ENCODE measurements at regions not wholly inside any gene's neighbourhood (a gene's known extent, or its start where the extent isn't known, plus 50 kb on each side); places are given as distances from the start of the nearest gene placed in this dataset.
"Not testable (repeated sequence)": the region's sequence is repeated elsewhere in the genome, so short reads cannot be mapped to it uniquely, and the experiment has no call there.

GRCh38 chr5:116751684-116752083, 177.1 kb upstream of the SEMA6A start:
- DNase-seq (ENCODE audit: low read depth in 2 of 2): no peak

GRCh38 chr5:116750631-116751580, 176.3 kb upstream of the SEMA6A start:
- no peak for DNase-seq (ENCODE audit: low read depth in 2 of 2)

- no peak for DNase-seq (ENCODE audit: low read depth in 2 of 2)
These were observed 173.3 kb upstream of the SEMA6A start for GRCh38 chr5:116747881-116748280.

- no peak for DNase-seq (ENCODE audit: low read depth in 2 of 2)
These were observed 172.0 kb upstream of the SEMA6A start for GRCh38 chr5:116746668-116747067.

- no peak for DNase-seq (ENCODE audit: low read depth in 2 of 2)
These were observed 166.1 kb upstream of the SEMA6A start for GRCh38 chr5:116740771-116741170.

GRCh38 chr5:116739571-116739970, 164.9 kb upstream of the SEMA6A start:
- DNase-seq (ENCODE audit: low read depth in 2 of 2): no peak

GRCh38 chr5:116738615-116739261, 164.1 kb upstream of the SEMA6A start:
- no peak for DNase-seq (ENCODE audit: low read depth in 2 of 2)

- DNase-seq (ENCODE audit: low read depth in 2 of 2): no peak
These were observed 163.6 kb upstream of the SEMA6A start for GRCh38 chr5:116738239-116738614.

- DNase-seq (ENCODE audit: low read depth in 2 of 2): no peak
These were observed 162.0 kb upstream of the SEMA6A start for GRCh38 chr5:116736671-116737070.

GRCh38 chr5:116733991-116734975, 159.7 kb upstream of the SEMA6A start:
- no peak for DNase-seq (ENCODE audit: low read depth in 2 of 2)

- no peak for DNase-seq (ENCODE audit: low read depth in 2 of 2)
These were observed 158.0 kb upstream of the SEMA6A start for GRCh38 chr5:116732591-116732990.

- DNase-seq (ENCODE audit: low read depth in 2 of 2): no peak
These were observed 156.8 kb upstream of the SEMA6A start for GRCh38 chr5:116731432-116731831.

GRCh38 chr5:116730706-116731105, 156.1 kb upstream of the SEMA6A start:
- DNase-seq (ENCODE audit: low read depth in 2 of 2): no peak

GRCh38 chr5:116730185-116730584, 155.6 kb upstream of the SEMA6A start:
- DNase-seq (ENCODE audit: low read depth in 2 of 2): no peak

GRCh38 chr5:116727248-116727647, 152.6 kb upstream of the SEMA6A start:
- no peak for DNase-seq (ENCODE audit: low read depth in 2 of 2)

- DNase-seq (ENCODE audit: low read depth in 2 of 2): not testable (repeated sequence)
These were observed 151.6 kb upstream of the SEMA6A start for GRCh38 chr5:116726180-116726579.

- no peak for DNase-seq (ENCODE audit: low read depth in 2 of 2)
These were observed 150.3 kb upstream of the SEMA6A start for GRCh38 chr5:116724971-116725370.

GRCh38 chr5:116722651-116723050, 148.0 kb upstream of the SEMA6A start:
- DNase-seq (ENCODE audit: low read depth in 2 of 2): no peak

- no peak for DNase-seq (ENCODE audit: low read depth in 2 of 2)
These were observed 144.5 kb upstream of the SEMA6A start for GRCh38 chr5:116719106-116719505.

- no peak for DNase-seq (ENCODE audit: low read depth in 2 of 2)
These were observed 143.7 kb upstream of the SEMA6A start for GRCh38 chr5:116718317-116718716.

- no peak for DNase-seq (ENCODE audit: low read depth in 2 of 2)
These were observed 134.5 kb upstream of the SEMA6A start for GRCh38 chr5:116709082-116709481.

GRCh38 chr5:116705121-116705519, 130.5 kb upstream of the SEMA6A start:
- not testable (repeated sequence) for DNase-seq (ENCODE audit: low read depth in 2 of 2)
